ENCODE measurements at regions not wholly inside any gene's neighbourhood (a gene's known extent, or its start where the extent isn't known, plus 50 kb on each side); places are given as distances from the start of the nearest gene placed in this dataset.

GRCh38 chr13:64410276-64411053 is 2819.7 kb downstream of the PCDH9 start:
- TF ChIP-seq, protein P1, sequence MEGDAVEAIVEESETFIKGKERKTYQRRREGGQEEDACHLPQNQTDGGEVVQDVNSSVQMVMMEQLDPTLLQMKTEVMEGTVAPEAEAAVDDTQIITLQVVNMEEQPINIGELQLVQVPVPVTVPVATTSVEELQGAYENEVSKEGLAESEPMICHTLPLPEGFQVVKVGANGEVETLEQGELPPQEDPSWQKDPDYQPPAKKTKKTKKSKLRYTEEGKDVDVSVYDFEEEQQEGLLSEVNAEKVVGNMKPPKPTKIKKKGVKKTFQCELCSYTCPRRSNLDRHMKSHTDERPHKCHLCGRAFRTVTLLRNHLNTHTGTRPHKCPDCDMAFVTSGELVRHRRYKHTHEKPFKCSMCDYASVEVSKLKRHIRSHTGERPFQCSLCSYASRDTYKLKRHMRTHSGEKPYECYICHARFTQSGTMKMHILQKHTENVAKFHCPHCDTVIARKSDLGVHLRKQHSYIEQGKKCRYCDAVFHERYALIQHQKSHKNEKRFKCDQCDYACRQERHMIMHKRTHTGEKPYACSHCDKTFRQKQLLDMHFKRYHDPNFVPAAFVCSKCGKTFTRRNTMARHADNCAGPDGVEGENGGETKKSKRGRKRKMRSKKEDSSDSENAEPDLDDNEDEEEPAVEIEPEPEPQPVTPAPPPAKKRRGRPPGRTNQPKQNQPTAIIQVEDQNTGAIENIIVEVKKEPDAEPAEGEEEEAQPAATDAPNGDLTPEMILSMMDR (IDR thresholded peaks at IDR 0.05): no peak
- TF ChIP-seq EP300 (IDR thresholded peaks at IDR 0.05): no peak

Measured in ovary (tissue), 3 donors.